HG03159 (cell line): ENCODE measurements at regions not wholly inside any gene's neighbourhood (a gene's known extent, or its start where the extent isn't known, plus 50 kb on each side); places are given as distances from the start of the nearest gene placed in this dataset.

Experiments
- ATAC-seq: cut with Tn5 transposase; IDR thresholded peaks from one replicate; pipeline ENCODE4 v1.9.1; 2021; ENCODE audit warnings: mild to moderate bottlenecking, moderate library complexity; ENCODE audit not compliant: unreplicated experiment

DNA sequence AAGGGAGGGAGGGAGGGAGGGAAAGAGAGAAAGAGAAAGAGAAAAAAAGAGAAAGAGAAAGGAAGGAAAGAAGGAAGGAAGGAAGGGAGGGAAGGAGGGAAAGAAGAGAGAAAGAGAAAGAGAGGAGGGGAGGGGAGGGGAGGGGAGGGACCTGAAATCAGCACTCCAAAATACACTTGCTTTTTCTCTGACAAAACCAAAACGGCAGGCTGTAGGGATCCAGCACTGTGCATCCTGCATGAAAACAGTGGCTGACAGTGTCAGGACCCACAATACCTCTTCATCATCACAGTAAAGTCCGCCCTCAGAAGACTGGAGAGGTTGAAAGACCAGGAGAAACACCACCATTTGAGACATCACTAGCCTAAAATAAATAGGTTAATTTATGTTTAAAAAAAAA lies 156.0 kb upstream of the SOD1 start:
- no peak for ATAC-seq

- no peak for ATAC-seq
Observed at GRCh38 chr21:31502537-31503143, 156.9 kb upstream of the SOD1 start.

- no peak for ATAC-seq
Observed at GRCh38 chr21:31501926-31502325, 157.6 kb upstream of the SOD1 start.

GRCh38 chr21:31500982-31501381 lies 156.9 kb upstream of the TIAM1 start:
- no peak for ATAC-seq

GRCh38 chr21:31500071-31500470 lies 156.0 kb upstream of the TIAM1 start:
- no peak for ATAC-seq

- ATAC-seq, result no peak
Observed at GRCh38 chr21:31498985-31499384, 154.9 kb upstream of the TIAM1 start.

GRCh38 chr21:31497914-31498313 lies 153.9 kb upstream of the TIAM1 start:
- ATAC-seq, result no peak

- ATAC-seq, result no peak
Observed at GRCh38 chr21:31493350-31493880, 149.4 kb upstream of the TIAM1 start.

DNA sequence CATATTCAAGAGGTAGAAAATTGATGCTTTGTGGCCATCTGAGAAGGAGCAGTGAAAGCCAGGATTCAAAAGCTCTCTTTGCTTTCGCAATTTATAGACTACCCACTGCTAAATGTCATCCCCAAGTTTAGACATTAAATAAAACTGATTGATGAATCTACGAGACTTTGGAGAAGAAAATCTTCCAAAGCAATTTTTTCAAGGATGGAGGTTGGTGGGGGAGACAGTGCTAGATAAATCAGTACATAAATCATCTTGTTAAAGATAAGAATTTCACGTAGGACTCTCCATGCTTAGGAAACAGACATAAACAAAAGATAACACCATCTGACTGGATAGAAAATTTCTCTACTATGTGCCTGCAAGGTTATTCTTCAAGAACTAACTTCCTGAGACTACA lies 147.6 kb upstream of the TIAM1 start:
- ATAC-seq, result no peak

GRCh38 chr21:31490443-31490842 lies 146.4 kb upstream of the TIAM1 start:
- ATAC-seq, result no peak

DNA sequence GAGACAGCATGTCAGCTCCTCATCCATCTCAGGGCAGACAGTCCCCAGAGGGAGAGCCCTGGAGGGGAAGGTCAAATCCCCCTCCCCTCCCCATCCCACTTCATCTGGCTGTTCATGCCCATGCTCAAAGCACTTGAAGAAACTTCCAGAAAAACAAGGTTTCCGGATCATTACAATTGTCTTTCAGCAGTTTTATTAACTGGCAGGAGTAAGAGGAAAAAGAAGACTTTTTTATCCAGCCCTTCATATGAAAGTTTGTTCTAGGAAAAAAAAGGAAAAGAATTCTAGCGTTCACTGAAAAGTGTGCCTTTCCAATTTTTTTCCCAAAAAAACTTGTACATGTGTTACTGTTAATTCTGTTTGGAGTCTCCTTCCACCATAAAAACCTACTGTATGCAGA lies 145.7 kb upstream of the TIAM1 start:
- no peak for ATAC-seq

DNA sequence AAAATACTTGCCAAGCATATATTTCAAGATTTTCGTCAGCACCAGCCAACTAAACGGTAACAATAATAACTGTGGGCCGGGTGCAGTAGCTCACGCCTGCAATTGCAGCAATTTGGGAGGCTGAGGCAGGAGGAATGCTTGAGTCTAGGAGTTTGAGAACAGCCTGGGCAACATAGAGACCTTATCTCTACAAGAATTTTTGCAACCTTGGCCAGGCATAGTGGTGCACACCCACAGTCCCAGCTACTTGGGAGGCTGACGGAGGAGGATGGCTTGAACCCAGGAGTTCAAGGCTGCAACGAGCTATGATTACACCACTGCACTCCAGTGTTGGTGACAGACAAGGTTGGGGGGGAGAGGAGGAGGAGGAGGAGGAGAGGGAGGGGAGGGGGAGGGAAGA lies 145.0 kb upstream of the TIAM1 start:
- ATAC-seq, result no peak

DNA sequence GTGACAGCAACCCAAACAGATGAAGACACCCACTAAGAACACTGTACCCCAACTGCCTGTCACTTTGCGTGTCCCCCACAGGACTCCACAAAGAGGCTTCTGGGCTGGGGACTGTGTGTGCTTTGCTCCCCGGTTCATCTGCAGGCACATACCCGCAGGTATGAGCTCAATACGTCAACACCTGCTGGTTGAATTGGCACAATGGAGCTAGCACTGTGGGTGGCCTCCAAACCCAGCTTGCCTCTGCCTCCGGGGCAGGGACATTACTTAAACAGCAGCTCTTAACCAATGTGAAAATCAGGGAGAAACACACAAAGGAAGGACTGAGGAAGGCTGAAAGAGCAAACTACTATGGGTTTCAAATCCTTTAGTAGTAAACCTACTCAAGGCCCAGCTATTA lies 140.2 kb upstream of the TIAM1 start:
- no peak for ATAC-seq

DNA sequence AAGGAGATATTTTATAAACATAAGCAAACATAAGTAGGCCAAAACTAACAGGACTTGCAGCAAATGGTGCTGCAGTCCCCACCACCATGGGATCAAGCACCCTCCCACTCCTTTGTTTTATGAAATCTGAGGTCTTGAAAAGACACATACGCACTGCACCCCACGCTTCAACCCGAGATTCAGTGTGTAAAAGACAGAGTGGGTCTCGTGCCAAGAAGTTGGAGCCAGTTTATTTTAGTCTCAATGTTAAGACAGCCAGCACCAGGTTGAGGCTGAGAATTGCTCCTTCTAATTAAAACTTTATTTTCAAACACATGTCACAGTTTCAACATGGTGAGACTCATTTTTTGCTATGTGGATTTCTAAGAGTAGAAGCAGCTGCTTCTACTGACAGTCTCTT lies 139.1 kb upstream of the TIAM1 start:
- ATAC-seq, result no peak

GRCh38 chr21:31482460-31482859 lies 138.4 kb upstream of the TIAM1 start:
- no peak for ATAC-seq

DNA sequence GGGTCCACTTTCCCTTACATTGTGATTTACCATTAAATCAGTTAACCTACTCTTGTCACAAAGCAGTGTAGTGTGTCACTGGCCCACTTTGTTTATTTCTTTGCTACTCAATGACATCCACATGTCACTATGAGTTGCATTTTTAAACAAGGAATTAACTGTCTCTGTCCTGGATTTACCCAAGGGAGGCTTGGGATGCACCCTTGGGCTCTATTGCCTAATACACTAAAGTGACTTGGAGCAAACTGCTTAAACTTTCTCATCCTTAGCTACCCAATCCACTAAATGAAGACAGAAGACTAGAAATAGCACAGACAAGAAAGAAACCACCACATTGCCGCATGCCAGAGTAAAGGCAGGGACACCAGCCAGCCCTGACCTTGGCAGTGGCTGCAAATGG lies 136.2 kb upstream of the TIAM1 start:
- ATAC-seq, result no peak

- ATAC-seq, result no peak
Observed at GRCh38 chr21:31479714-31480113, 135.7 kb upstream of the TIAM1 start.

DNA sequence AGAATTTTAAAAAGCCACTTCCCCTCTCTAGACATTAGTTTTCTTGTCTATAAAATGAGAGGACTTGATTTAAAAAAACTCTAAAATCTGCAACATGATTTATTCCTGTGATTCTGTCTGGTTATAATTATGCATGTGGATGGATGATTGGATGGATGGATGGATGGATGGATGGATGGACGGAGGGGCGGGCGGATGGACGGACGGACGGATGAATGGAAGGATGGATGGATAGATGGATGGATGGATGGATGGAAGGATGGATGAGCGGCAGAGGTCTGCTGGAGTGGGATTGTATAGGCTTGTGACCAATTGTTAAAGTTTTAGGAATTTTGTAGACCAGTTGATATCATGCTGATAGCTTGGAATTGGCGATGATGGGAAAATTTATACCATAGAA lies 135.2 kb upstream of the TIAM1 start:
- no peak for ATAC-seq

- no peak for ATAC-seq
Observed at GRCh38 chr21:31476263-31477022, 132.4 kb upstream of the TIAM1 start.

GRCh38 chr21:31475223-31475622 lies 131.2 kb upstream of the TIAM1 start:
- ATAC-seq, result no peak

GRCh38 chr21:31473685-31474345 lies 129.8 kb upstream of the TIAM1 start:
- no peak for ATAC-seq

DNA sequence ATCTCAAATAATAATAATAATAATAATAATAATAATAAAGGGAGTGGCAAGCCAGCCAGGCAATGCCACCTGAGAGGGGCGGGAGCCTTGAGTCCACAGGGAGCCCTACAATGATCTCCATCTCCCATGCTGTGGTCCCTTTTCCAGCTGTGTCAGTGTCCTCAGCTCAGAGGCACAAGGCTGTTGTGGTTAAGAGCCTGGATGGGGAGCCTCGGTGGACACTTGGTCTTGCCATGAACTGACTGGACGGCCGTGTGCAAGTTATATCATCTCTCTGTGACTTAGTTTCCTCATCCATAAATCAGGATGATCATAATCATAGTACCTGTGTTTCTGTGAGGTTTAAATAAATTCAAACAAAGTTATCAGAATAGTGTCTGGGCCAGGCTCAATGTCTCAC lies 127.8 kb upstream of the TIAM1 start:
- no peak for ATAC-seq
